Testis (tissue), 2 donors: ENCODE measurements at regions not wholly inside any gene's neighbourhood (a gene's known extent, or its start where the extent isn't known, plus 50 kb on each side); places are given as distances from the start of the nearest gene placed in this dataset.

Experiments used
- POLR2A ChIP-seq: fragments of 450-650 bp; IDR thresholded peaks from one replicate; pipeline ENCODE4 v1.6.1; 2017; ENCODE audit warnings: antibody characterized with exemption, mild to moderate bottlenecking, moderate library complexity
- TF ChIP-seq, protein P1 (sequence below), 3 experiments: fragments of 450-650 bp in 2 of 3; fragments of 200-600 bp in 1 of 3; sonication (generic) in 1 of 3; IDR thresholded peaks; one replicate each; pipeline ENCODE4 v1.5.1; 2016 to 2019; ENCODE audit warnings: antibody characterized with exemption in 3 of 3, mild to moderate bottlenecking in 2 of 3, moderate library complexity in 1 of 3

DNA sequence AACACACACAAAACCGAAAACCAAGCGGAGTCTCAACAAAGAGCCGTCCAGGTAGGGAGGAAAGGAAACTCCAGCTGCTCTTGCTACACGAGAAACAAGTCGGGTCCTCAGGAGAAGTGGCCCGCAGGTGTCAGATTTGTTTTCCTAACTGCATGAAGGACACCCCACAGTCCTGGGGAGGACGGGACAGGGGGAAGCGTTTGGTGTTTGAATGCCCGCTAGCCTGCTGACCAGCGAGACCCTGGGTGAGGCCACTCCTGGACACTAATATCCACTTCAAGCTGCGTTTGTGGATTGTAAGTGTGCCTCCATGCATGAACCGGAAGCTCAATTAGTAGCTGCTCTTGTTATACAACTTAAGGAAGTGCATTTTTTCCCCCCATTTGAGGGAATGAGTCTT lies 299.5 kb downstream of the MAF start:
- no peak for TF ChIP-seq POLR2A
- TF ChIP-seq, protein P1, sequence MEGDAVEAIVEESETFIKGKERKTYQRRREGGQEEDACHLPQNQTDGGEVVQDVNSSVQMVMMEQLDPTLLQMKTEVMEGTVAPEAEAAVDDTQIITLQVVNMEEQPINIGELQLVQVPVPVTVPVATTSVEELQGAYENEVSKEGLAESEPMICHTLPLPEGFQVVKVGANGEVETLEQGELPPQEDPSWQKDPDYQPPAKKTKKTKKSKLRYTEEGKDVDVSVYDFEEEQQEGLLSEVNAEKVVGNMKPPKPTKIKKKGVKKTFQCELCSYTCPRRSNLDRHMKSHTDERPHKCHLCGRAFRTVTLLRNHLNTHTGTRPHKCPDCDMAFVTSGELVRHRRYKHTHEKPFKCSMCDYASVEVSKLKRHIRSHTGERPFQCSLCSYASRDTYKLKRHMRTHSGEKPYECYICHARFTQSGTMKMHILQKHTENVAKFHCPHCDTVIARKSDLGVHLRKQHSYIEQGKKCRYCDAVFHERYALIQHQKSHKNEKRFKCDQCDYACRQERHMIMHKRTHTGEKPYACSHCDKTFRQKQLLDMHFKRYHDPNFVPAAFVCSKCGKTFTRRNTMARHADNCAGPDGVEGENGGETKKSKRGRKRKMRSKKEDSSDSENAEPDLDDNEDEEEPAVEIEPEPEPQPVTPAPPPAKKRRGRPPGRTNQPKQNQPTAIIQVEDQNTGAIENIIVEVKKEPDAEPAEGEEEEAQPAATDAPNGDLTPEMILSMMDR (IDR thresholded peaks at IDR 0.05): no peak
